GM18907 (cell line): ENCODE measurements at regions not wholly inside any gene's neighbourhood (a gene's known extent, or its start where the extent isn't known, plus 50 kb on each side); places are given as distances from the start of the nearest gene placed in this dataset.
A peak's percentile ranks its signal among the peaks of the same experiment; 100 is the strongest.
"Not testable (repeated sequence)": the region's sequence is repeated elsewhere in the genome, so short reads cannot be mapped to it uniquely, and the experiment has no call there.

ENCODE experiments used
- ATAC-seq: cut with Tn5 transposase; IDR thresholded peaks from one replicate; pipeline ENCODE4 v1.9.1; 2021; ENCODE audit warnings: mild to moderate bottlenecking, moderate library complexity; ENCODE audit not compliant: unreplicated experiment

- ATAC-seq: no peak
Observed at GRCh38 chr6:105562027-105562426, 159.1 kb upstream of the PREP start.

- no peak for ATAC-seq
Observed at GRCh38 chr6:105561486-105561885, 158.6 kb upstream of the PREP start.

- peak; percentile 96 for ATAC-seq
Observed at GRCh38 chr6:105560611-105561066, 157.8 kb upstream of the PREP start.

GRCh38 chr6:105557291-105557690 is 154.4 kb upstream of the PREP start:
- no peak for ATAC-seq

- ATAC-seq: no peak
Observed at GRCh38 chr6:105553171-105553570, 150.3 kb upstream of the PREP start.

- no peak for ATAC-seq
Observed at GRCh38 chr6:105550955-105551620, 148.2 kb upstream of the PREP start.

- ATAC-seq: no peak
Observed at GRCh38 chr6:105546754-105547153, 143.9 kb upstream of the PREP start.

GRCh38 chr6:105545947-105546731 is 143.3 kb upstream of the PREP start:
- no peak for ATAC-seq

GRCh38 chr6:105545228-105545920 is 142.5 kb upstream of the PREP start:
- ATAC-seq: no peak

GRCh38 chr6:105539911-105540310 is 137.0 kb upstream of the PREP start:
- no peak for ATAC-seq

GRCh38 chr6:105537981-105538578 is 135.2 kb upstream of the PREP start:
- ATAC-seq: no peak

- ATAC-seq: no peak
Observed at GRCh38 chr6:105536961-105537360, 134.1 kb upstream of the PREP start.

GRCh38 chr6:105533301-105533700 is 130.4 kb upstream of the PREP start:
- no peak for ATAC-seq

- ATAC-seq: no peak
Observed at GRCh38 chr6:105526225-105526872, 123.5 kb upstream of the PREP start.

- ATAC-seq: no peak
Observed at GRCh38 chr6:105522626-105523322, 119.9 kb upstream of the PREP start.

- ATAC-seq: no peak
Observed at GRCh38 chr6:105519954-105520353, 117.1 kb upstream of the PREP start.

- ATAC-seq: not testable (repeated sequence)
Observed at GRCh38 chr6:105518993-105519392, 116.1 kb upstream of the PREP start.

- ATAC-seq: no peak
Observed at GRCh38 chr6:105515054-105515453, 112.2 kb upstream of the PREP start.

GRCh38 chr6:105514306-105514705 is 111.4 kb upstream of the PREP start:
- ATAC-seq: no peak

- no peak for ATAC-seq
Observed at GRCh38 chr6:105511639-105512038, 108.8 kb upstream of the PREP start.
